ENCODE measurements at regions not wholly inside any gene's neighbourhood (a gene's known extent, or its start where the extent isn't known, plus 50 kb on each side); places are given as distances from the start of the nearest gene placed in this dataset.

DNA sequence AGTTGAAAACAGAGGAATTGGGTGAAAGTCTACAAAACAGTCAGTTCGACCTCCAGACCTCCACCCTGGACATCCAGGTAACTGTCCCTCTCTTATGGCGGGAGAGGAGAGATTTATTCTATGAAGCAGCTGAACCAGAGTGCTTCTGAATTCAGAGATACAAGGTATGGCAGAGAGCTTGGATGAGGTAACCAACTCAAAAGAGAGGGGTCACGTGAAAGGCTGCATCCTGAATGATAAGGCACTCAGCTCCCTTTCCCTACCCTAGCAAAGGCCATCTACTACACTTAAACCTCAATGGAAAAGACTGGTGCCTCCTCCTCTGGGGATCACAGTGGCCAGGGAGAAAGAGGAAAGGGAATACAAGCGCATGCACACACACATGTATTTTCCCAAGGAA lies 88.4 kb upstream of the KCNA3 start:
- DNase-seq, result no peak

DNA sequence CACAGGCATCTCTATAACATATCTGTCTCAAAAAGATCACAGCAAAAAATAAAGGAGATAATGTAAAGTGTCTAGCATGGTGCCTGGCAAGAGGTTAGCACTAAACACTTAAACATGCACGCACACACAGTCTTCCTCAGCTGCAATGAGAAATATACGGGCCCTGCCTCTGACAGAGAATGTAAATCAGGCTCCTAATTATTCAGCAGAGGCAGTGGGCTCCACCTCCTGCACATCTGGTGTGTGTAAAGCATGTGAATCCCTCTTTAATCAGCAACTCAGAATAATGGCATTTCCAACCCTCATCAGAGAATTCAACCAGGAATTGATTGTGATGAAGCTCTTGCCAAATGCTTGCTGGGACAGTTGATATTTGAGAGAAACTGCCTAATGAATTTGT lies 85.6 kb upstream of the KCNA3 start:
- no peak for DNase-seq

DNA sequence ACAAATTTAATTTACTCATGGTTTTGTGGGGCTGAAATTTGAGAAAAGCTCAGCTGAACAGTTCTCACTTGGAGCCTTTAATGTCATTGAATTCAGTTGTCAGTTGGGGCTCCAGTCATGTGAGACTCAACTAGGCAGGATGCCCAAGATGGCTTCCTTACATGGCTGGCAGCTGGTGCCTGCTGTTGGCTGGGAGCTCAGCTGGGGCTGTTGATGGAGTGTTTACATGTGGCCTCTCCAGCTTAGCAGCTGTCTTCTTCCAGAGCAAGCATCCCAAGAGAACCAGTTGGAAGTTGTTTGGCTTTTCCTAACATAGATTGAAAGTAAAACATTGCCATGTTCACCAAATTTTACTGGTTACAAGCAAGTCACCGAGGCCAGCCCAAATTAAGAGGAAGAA lies 81.8 kb upstream of the KCNA3 start:
- no peak for DNase-seq

DNA sequence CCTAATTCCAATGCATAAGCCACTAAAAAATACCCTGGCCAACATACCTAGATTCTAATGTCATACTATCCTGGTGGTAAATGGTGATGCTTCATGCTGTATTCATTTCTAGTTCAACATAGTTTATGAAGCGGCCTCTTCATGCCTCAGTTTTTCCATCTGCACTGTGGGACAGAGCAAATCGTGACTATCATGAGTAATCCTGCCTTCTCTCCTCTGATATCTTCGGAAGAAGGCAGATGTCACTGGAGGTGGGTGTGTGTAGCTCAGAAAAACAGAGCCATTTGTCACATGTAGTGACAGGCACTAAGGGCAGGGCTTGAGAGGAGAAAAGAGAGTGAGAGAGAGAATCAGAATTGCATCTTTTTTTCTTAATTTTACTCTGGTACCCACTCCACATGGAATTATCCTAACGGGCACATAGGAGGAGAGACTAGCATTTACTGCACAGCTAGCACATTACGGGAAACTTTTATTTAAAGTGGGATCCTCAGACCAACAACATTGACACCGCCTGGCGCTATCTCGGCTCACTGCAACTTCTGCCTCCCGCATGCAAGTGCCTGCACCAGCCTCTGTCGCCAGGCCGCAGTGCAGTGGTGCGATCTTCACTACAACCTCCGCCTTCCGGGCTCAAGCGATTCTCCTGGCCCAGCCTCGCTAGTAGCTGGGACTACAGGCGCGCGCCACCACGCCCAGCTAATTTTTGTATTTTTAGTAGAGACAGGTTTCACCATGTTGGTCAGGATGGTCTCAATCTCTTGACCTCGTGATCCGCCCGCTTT lies 78.4 kb upstream of the KCNA3 start:
- DNase-seq, result no peak

DNA sequence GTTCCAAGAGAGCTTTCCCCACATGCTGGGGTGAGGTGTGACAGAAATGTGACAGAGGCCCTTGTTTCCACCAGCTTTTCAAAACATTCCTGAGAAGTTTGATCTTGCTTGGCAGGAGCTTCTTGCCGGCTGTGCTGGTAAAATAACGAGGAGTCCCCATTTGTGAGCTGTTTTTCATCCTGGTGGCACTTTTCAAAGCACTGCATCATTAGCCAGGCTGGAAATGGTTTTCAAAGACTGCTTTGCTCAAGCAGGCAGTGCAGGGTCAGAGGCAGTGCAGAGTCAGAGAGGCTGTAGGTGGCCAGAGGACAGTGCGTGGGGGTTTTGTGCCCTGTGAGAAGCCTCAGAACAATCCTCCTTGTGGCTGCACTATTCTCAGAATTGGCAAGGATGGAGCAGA lies 75.8 kb upstream of the KCNA3 start:
- no peak for DNase-seq

DNA sequence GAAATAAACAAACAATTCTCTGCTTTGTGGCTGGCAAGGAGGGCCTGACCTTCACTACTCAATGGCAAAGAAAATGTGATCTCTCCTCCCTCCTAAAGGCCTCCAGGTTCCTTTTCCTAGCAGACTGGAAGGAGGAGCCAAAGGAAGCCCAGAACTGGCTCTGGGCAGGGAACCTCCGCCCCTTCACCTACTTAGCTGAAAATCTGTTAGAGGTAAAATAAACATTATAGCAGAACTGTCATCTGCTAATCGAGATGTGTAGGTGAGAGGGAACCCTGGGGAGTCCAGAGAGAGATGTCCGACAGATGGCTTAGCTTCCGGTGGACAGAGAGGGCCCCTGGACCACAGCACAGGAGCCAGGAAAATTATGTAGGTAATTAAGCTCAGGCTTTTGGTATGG lies 75.2 kb upstream of the KCNA3 start:
- no peak for DNase-seq

DNA sequence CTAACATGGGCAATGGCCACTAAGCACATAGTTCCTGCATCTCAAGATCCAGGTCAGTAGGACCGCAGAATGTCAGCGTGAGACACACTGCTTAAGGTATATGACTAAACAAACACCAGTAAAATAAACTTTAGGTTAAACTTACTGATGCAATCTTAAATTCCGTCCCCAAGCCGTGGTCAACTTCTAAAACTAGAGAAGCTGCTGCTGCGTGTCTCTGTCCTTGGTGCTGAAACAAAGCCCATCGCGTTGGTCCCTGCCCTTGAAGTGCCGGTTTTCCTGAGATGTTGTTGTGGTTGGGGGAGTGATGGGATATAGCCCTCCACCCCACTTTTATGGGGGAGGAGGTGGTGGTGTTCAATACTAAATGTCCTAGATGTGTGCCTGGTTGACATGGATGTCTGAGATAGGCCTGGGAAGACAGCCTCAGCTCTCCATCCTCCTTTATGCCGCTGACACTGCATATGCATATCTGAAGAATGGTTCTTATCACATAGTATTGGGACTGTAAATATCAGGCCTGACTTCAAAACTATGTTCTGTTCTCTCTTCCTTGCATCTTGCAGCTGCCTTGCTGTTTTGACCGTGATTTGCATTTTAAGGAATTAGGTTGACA lies 72.0 kb upstream of the KCNA3 start:
- peak; percentile 13 to 38 for DNase-seq

DNA sequence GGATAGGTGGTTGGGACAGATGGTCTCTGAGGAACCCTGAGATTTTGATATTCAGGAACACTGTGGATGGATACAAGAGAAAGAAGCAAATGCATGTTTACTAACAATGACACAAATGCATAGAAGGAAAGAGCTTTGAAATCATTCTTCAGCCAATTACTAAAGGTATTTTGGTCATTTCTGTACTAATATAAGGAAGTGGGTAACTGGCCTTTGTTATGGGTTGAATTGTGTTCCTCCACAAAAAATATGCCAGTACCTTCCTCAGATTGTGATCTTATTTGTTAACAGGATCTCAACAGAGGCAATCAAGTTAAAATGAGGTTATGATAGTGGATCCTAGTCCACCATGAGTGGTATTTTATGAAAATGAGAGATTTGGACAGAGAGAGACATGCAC lies 68.7 kb upstream of the KCNA3 start:
- DNase-seq, result no peak

DNA sequence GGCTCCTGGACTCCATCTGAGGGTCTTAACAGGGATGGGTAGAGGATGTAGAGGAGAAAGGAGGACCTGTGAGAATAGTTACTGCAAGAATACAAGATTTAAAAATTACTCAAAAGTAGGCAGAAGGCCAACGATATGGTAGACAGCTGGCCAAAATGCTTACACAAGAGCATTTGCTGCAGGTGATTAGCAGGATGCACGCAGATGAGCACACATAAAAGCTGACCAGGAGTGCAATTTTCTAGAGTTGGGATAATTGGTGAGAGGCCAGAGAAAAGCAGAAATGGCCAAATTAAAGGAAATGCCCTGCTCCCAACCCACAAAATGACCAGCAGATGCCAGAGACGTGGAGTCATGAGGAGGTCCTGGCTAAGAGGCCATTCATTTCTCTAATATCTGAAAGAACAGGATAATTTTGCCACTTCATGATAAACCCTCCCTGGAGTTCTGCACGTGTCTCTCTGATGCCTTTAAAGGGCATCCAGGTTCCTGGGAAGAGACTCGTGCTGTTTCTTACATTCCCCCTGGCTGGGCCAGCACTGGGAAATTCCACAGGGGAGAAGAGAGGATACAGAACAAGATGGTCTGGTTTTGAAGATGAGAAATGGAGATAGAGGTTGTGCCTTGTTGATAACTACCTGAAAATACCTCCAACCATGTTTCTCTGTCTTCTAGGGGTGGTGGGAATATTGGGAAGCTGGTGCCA lies 62.3 kb upstream of the KCNA3 start:
- DNase-seq, result no peak

DNA sequence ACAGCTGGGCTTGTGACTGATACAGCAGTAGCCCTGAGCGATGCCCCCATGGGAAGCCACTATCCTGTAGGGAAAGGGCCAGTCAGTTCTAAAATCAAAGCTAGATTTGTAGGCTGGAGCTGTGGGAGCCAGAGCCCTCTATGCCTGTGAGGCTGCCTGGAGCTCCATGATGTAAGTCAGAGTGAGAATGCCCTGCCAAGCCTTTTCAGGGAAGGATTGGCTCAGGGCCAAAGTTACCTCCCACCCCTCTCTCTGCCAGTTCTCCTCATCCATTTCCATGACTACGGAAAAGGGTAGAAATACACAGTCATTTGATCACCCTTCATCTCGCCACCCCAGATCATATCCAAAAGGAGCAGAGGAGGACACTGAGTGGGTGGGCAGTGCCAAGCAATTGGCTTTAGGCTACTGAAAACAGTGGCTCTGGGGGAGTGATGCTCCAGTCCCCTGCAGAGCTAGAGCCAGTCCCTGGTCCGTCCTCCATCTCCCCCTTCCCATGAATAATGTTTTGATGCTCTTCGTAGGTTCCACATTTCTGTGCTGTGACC lies 59.5 kb upstream of the KCNA3 start:
- no peak for DNase-seq

DNA sequence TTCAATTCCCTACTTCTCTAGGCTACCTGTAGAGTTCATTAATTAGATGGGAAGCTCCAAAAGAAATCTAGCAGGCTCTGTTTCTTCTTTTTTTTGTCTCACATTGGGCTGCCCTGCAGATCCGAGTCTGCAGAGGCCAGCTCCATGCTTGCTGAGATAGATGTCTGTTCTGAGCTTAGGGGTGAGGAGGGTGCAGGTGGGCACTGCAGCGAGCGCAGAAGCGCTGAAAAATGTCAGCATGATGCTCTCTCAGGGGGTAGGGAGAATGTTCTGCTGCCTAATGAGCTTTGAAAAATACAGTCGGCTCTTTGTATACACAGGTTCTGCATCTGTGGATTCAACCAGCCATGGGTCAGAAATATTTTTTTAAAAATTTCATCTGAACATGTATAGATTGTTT lies 56.8 kb upstream of the KCNA3 start:
- DNase-seq, result no peak

DNA sequence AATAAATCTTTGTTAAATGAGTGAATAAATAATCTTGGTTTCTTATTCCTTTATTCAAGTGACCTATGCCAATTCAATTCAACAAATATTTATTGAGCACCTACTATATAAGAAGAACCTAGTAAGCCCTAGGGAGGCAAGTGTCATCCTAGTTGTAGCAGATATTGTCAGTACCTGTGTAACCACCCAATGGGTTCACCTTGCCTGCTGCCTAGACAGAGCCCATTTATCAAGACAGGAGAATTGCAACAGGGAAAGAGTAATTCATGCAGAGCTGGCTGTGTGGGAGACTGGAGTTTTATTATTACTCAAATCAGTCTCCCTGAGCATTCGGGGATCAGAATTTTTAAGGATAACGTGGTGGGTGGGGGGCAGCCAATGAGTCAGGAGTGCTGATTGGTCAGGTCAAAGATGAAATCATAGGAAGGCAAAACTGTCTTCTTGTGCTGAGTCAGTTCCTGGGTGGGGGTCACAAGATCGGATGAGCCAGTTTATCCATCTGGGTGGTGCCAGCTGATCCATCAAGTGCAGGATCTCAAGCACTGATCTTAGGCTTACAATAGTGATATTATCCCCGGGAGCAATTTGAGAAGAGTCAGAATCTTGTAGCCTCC lies 53.8 kb upstream of the KCNA3 start:
- DNase-seq, result no peak

DNA sequence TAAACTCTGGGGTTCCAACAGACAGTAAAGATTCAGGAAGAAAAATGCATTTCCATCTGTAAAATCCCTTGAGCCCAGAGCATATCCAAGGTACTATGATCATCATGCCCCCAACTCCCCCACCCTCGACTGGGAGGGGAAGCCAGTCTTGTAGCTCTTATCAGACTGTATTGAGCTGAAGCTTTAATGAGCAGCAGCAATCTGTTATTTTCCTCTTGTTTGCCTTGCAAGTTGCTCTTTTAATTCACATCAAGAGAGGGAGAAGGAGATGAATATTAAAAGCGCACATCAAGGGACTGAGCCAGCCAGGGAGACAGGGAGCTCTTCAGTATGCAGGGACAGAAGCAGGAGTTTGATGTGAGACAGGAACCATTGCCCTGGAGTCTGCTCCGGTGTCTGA lies 52.5 kb upstream of the KCNA3 start:
- DNase-seq, result no peak

DNA sequence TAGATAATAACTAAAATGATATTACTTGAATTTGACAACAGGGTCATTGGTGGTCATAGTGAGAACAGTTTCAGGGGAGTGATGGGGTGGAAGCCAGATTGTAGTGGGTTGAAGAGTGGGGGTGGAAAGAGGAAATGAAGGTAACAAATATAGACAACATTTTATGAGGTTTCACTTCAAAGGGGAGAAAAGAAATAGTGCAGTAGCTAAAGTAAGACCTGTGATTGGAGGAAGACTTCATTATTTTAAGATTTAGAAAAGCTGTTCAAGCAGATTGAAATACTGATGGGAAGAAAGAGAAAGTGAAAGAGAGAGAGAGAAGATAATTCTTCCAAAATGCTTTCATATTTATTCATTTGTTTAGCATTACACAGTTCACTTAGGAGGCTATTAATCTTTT lies 52.0 kb upstream of the KCNA3 start:
- no peak for DNase-seq

All from AML-193 (cell line).